ENCODE measurements at regions not wholly inside any gene's neighbourhood (a gene's known extent, or its start where the extent isn't known, plus 50 kb on each side); places are given as distances from the start of the nearest gene placed in this dataset.

- DNase-seq (ENCODE audit: extremely low read depth in 1 of 2, low read depth in 1 of 2), result no peak
Observed at GRCh38 chr3:124174476-124174875, 182.6 kb upstream of the ROPN1 start.

GRCh38 chr3:124174910-124175874 lies 183.3 kb upstream of the ROPN1 start:
- no peak for DNase-seq (ENCODE audit: extremely low read depth in 1 of 2, low read depth in 1 of 2)

GRCh38 chr3:124177071-124177470 lies 185.1 kb upstream of the ROPN1 start:
- DNase-seq (ENCODE audit: extremely low read depth in 1 of 2, low read depth in 1 of 2), result no peak

- no peak for DNase-seq (ENCODE audit: extremely low read depth in 1 of 2, low read depth in 1 of 2)
Observed at GRCh38 chr3:124178531-124178930, 186.6 kb upstream of the ROPN1 start.

- DNase-seq (ENCODE audit: extremely low read depth in 1 of 2, low read depth in 1 of 2), result no peak
Observed at GRCh38 chr3:124200407-124200806, 208.5 kb upstream of the ROPN1 start.

GRCh38 chr3:124201226-124201625 lies 209.3 kb upstream of the ROPN1 start:
- no peak for DNase-seq (ENCODE audit: extremely low read depth in 1 of 2, low read depth in 1 of 2)

GRCh38 chr3:124201786-124202185 lies 209.9 kb upstream of the ROPN1 start:
- no peak for DNase-seq (ENCODE audit: extremely low read depth in 1 of 2, low read depth in 1 of 2)

- no peak for DNase-seq (ENCODE audit: extremely low read depth in 1 of 2, low read depth in 1 of 2)
Observed at GRCh38 chr3:124202754-124203153, 210.8 kb upstream of the ROPN1 start.

GRCh38 chr3:124203292-124203691 lies 211.4 kb upstream of the ROPN1 start:
- no peak for DNase-seq (ENCODE audit: extremely low read depth in 1 of 2, low read depth in 1 of 2)

GRCh38 chr3:124206225-124207055 lies 214.5 kb upstream of the ROPN1 start:
- no peak for DNase-seq (ENCODE audit: extremely low read depth in 1 of 2, low read depth in 1 of 2)

GRCh38 chr3:124207077-124207476 lies 215.2 kb upstream of the ROPN1 start:
- no peak for DNase-seq (ENCODE audit: extremely low read depth in 1 of 2, low read depth in 1 of 2)

GRCh38 chr3:124207873-124208485 lies 216.1 kb upstream of the ROPN1 start:
- DNase-seq (ENCODE audit: extremely low read depth in 1 of 2, low read depth in 1 of 2), result no peak

- no peak for DNase-seq (ENCODE audit: extremely low read depth in 1 of 2, low read depth in 1 of 2)
Observed at GRCh38 chr3:124209426-124209825, 217.5 kb upstream of the ROPN1 start.

GRCh38 chr3:124210899-124211298 lies 219.0 kb upstream of the ROPN1 start:
- DNase-seq (ENCODE audit: extremely low read depth in 1 of 2, low read depth in 1 of 2), result no peak

GRCh38 chr3:124213641-124214040 lies 221.7 kb upstream of the ROPN1 start:
- DNase-seq (ENCODE audit: extremely low read depth in 1 of 2, low read depth in 1 of 2), result no peak

- no peak for DNase-seq (ENCODE audit: extremely low read depth in 1 of 2, low read depth in 1 of 2)
Observed at GRCh38 chr3:124217542-124217941, 225.6 kb upstream of the ROPN1 start.

GRCh38 chr3:124221422-124221821 lies 229.5 kb upstream of the ROPN1 start:
- no peak for DNase-seq (ENCODE audit: extremely low read depth in 1 of 2, low read depth in 1 of 2)

GRCh38 chr3:124223853-124224252 lies 231.9 kb upstream of the ROPN1 start:
- DNase-seq (ENCODE audit: extremely low read depth in 1 of 2, low read depth in 1 of 2), result no peak

- no peak for DNase-seq (ENCODE audit: extremely low read depth in 1 of 2, low read depth in 1 of 2)
Observed at GRCh38 chr3:124227150-124227630, 235.3 kb upstream of the ROPN1 start.

- DNase-seq (ENCODE audit: extremely low read depth in 1 of 2, low read depth in 1 of 2), result no peak
Observed at GRCh38 chr3:124229420-124229819, 237.5 kb upstream of the ROPN1 start.

- no peak for DNase-seq (ENCODE audit: extremely low read depth in 1 of 2, low read depth in 1 of 2)
Observed at GRCh38 chr3:124229836-124230235, 237.9 kb upstream of the ROPN1 start.
